Osteocyte (in vitro differentiated cells): ENCODE measurements at regions not wholly inside any gene's neighbourhood (a gene's known extent, or its start where the extent isn't known, plus 50 kb on each side); places are given as distances from the start of the nearest gene placed in this dataset.

Source experiments
- DNase-seq: peaks from one replicate; pipeline ENCODE4 v3.0.0; 2021; ENCODE audit warnings: mixed read lengths; ENCODE audit not compliant: unreplicated experiment; ENCODE audit errors: extremely low spot score
- H3K27ac Mint-ChIP-seq: one replicate; pipeline ENCODE4 v1.8.0; 2021; ENCODE audit warnings: mild to moderate bottlenecking, mixed read lengths; ENCODE audit not compliant: unreplicated experiment
- H3K27me3 Mint-ChIP-seq: one replicate; pipeline ENCODE4 v1.8.0; 2021; ENCODE audit warnings: mixed read lengths; ENCODE audit not compliant: unreplicated experiment
- H3K36me3 Mint-ChIP-seq: one replicate; pipeline ENCODE4 v1.8.0; 2021; ENCODE audit warnings: mixed read lengths; ENCODE audit not compliant: unreplicated experiment
- H3K4me1 Mint-ChIP-seq: one replicate; pipeline ENCODE4 v1.8.0; 2021; ENCODE audit warnings: mixed read lengths; ENCODE audit not compliant: unreplicated experiment
- H3K4me3 Mint-ChIP-seq: one replicate; pipeline ENCODE4 v1.8.0; 2021; ENCODE audit warnings: mild to moderate bottlenecking, moderate library complexity, mixed read lengths; ENCODE audit not compliant: unreplicated experiment
- H3K9me3 Mint-ChIP-seq: one replicate; pipeline ENCODE4 v1.8.0; 2021; ENCODE audit warnings: mixed read lengths; ENCODE audit not compliant: unreplicated experiment
- TF ChIP-seq, protein P1 (sequence below): fragments of 200-600 bp; sonication (generic); IDR thresholded peaks from 2 replicates; pipeline ENCODE4 v1.5.0; 2021; ENCODE audit warnings: antibody characterized with exemption, mild to moderate bottlenecking, moderate library complexity

- H3K4me1 Mint-ChIP-seq = no peaks in the 10 kb centered on the region
- H3K4me3 Mint-ChIP-seq = no peak overlapping the region
- no peaks in the 10 kb centered on the region for H3K9me3 Mint-ChIP-seq
- peaks cover 45% of the 10 kb centered on the region for H3K27me3 Mint-ChIP-seq
- H3K36me3 Mint-ChIP-seq = no peaks in the 10 kb centered on the region
- H3K27ac Mint-ChIP-seq = no peak overlapping the region
- no peak for DNase-seq
- TF ChIP-seq, protein P1, sequence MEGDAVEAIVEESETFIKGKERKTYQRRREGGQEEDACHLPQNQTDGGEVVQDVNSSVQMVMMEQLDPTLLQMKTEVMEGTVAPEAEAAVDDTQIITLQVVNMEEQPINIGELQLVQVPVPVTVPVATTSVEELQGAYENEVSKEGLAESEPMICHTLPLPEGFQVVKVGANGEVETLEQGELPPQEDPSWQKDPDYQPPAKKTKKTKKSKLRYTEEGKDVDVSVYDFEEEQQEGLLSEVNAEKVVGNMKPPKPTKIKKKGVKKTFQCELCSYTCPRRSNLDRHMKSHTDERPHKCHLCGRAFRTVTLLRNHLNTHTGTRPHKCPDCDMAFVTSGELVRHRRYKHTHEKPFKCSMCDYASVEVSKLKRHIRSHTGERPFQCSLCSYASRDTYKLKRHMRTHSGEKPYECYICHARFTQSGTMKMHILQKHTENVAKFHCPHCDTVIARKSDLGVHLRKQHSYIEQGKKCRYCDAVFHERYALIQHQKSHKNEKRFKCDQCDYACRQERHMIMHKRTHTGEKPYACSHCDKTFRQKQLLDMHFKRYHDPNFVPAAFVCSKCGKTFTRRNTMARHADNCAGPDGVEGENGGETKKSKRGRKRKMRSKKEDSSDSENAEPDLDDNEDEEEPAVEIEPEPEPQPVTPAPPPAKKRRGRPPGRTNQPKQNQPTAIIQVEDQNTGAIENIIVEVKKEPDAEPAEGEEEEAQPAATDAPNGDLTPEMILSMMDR = no peak
Observed at GRCh38 chr2:204201507-204201906, 264.9 kb downstream of the ICOS start.

DNA sequence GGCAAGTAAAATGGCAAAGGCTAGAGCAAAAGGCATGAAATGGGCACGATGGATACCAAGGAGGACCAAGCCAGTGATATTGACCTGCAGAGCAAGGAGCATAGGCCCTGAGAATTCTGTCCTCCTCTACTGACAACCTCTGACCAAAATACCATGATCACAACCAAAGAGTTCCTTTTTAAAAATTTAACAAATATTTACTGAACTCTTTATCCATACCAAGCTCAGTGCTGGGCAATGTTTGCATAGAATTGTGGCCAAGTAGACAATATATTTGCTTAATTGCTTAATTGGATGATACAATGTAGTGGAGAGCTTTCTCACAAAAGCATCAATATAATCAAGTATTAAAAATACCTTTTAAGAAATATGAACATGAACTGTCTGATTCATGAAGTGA, 265.7 kb downstream of the ICOS start:
- Mint-ChIP-seq H3K4me1 (no peaks in the 10 kb centered on the region), H3K36me3 (no peaks in the 10 kb centered on the region), H3K27ac (no peak overlapping the region), H3K9me3 (no peaks in the 10 kb centered on the region), H3K27me3 (peaks cover 48% of the 10 kb centered on the region), H3K4me3 (no peak overlapping the region)
- no peak for DNase-seq
- TF ChIP-seq, protein P1 = no peak

- Mint-ChIP-seq H3K27me3 (peaks cover 48% of the 10 kb centered on the region), H3K36me3 (no peaks in the 10 kb centered on the region), H3K4me3 (no peak overlapping the region), H3K9me3 (no peaks in the 10 kb centered on the region), H3K4me1 (no peaks in the 10 kb centered on the region), H3K27ac (no peak overlapping the region)
- DNase-seq = no peak
- TF ChIP-seq, protein P1 = no peak
Observed at GRCh38 chr2:204203704-204204103, 267.1 kb downstream of the ICOS start.

- no peaks in the 10 kb centered on the region for H3K36me3 Mint-ChIP-seq
- no peaks in the 10 kb centered on the region for H3K9me3 Mint-ChIP-seq
- peaks cover 44% of the 10 kb centered on the region for H3K27me3 Mint-ChIP-seq
- no peaks in the 10 kb centered on the region for H3K4me1 Mint-ChIP-seq
- H3K27ac Mint-ChIP-seq = no peak overlapping the region
- TF ChIP-seq, protein P1 = no peak
- no peak for DNase-seq
- no peak overlapping the region for H3K4me3 Mint-ChIP-seq
Observed at GRCh38 chr2:204205082-204205481, 268.5 kb downstream of the ICOS start.

DNA sequence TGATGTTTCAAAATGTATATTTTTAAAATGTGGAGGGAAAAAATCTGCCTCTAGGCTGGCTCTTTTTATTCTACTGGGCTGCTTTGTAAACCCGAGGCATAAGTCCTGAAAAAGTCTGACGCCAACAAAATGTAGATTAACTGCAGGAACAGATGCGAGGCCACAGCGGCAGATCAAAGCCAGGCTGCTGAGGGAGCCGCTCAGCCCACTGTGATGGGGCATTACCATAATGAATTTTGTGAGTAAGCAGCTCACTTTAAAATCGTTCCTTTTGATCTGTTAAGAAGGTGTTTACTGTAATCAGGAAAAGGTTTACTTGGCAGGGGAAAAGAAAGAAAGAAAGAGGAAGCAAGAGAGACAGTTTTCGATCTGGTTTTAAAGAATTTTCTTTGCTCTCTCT, 269.0 kb downstream of the ICOS start:
- TF ChIP-seq, protein P1 = no peak
- no peak for DNase-seq
- no peaks in the 10 kb centered on the region for H3K36me3 Mint-ChIP-seq
- peaks cover 44% of the 10 kb centered on the region for H3K27me3 Mint-ChIP-seq
- H3K27ac Mint-ChIP-seq = no peak overlapping the region
- H3K4me1 Mint-ChIP-seq = no peaks in the 10 kb centered on the region
- no peaks in the 10 kb centered on the region for H3K9me3 Mint-ChIP-seq
- H3K4me3 Mint-ChIP-seq = no peak overlapping the region
